GM19043 (cell line): ENCODE measurements at regions not wholly inside any gene's neighbourhood (a gene's known extent, or its start where the extent isn't known, plus 50 kb on each side); places are given as distances from the start of the nearest gene placed in this dataset.

Source experiments
- ATAC-seq: cut with Tn5 transposase; IDR thresholded peaks from one replicate; pipeline ENCODE4 v1.9.1; 2021; ENCODE audit warnings: low read depth; ENCODE audit not compliant: unreplicated experiment

DNA sequence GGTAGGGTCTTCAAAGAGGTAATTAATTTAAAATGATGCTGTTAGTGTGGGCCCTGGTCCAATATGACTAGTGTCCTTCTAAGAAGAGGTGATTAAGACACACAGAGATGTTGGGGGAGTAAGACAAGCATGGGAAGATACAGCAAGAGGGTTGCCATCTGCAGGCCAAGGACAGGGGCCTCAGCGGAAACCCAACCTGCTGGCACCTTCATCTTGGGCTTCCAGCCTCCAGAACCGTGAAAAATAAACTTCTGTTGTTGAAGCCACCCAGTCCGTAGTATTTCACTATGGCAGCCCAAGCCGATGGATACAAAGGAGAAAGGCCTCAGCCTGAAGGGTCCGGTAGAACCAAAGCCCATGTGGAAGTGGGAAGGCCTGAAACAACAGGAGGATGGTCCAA, 161.7 kb upstream of the UBE2E1 start:
- no peak for ATAC-seq

DNA sequence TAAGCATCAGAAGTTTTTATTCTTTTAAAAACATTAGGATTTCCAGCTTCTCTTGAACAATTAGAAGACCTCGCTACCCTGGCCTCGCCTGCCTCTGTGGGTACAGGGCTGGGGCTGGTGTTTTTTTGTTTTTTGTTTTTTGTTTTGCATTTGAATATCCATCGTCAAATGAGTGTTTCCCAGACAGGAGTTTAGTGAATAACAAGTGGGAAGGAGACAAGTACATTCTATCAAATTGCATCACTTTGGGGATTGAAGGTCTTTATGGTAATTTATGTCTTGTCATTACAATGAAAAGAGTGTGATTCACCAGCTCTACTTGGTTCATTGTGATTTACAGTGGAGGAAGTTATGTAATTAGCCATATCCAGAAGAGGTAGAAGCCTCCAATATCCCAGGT, 161.1 kb upstream of the UBE2E1 start:
- no peak for ATAC-seq

DNA sequence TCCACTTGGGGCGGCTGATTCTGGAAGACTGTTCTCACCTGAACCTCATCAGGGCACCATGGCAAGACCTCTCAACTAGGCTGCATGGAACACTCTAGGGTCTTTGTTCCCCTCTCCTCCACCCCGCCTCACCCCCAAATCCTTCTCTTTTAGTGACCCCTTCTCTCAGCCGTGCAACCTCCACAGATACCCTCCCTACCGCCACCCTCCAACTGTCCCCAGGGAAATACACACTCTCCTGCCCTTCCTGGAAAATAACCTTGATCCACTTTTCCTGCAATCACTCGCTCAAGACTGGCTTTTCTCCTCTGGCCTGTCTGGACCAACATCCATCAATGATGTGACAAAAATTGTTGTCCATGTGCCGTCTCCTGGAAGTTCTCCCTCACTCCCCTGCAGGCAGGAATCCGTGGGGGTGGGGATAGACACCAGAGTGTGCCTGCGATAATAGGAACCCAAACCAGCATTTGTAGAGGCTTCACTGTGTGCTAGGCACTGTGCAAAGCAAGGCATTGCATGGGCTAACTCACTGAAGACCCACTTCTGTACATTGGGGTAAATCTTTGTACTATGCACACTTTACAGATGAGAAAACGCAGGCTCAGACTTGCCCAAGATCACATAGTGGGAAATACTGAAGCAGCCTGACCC, 160.1 kb upstream of the UBE2E1 start:
- no peak for ATAC-seq

DNA sequence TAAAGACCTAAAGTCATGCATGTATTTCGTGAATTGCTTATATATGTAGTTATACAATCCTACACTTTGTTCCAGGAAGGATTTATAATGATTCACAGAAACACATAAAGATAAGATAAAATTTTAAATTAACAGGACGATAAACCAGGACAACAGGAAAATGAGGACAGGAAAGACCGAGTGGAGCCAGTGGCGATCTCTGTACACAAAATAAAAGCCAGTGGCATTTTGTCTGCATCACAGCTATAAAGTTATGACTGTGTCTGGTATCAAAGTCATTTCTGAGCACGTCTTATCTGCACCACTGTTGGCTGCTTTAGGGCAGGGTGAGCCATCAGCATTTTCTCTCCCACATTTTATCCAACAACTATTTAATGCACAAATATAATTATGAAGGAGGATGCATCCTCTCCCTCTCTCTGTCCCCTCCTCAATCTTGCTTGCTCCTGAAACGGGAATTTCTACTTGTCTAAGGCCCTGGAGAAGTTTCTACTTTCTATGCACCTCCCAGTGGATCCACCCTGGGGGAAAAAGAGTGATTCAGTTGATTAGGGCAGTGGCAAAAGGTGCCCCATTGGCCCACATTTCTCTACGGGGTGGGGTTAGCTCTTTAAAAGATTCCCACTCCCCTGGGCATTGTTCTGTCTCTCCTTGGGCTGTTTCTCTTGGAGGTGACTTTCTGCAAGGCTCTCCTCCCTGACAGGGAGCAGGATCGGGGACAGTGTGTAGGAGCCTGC, 159.4 kb upstream of the UBE2E1 start:
- no peak for ATAC-seq

DNA sequence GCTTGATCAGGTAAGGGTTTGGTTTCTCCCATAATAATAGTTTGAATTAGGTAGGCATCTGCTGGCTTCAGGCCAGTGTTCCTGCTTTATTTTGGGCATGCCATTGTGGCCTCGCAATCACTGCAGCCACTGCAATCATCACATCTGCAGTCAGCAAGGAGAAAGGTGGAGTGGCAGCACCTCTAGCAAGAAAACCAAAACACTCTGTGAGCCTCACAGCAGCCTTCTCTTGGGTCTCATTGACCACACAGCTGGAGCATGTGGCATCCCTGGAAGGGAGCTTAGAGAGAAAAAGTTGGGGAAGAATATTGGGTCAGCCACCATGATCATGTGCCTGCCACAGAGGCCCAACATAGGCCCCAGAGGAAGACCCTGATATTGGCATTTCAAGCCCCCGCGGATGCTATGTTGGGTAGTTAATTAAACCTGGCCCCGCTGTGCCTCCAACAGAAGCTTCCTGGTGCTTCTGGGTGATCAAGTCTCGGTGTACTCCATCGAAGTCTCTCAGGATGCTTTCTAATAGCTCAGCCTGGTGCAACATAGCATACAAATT, 158.0 kb upstream of the UBE2E1 start:
- ATAC-seq, result no peak

DNA sequence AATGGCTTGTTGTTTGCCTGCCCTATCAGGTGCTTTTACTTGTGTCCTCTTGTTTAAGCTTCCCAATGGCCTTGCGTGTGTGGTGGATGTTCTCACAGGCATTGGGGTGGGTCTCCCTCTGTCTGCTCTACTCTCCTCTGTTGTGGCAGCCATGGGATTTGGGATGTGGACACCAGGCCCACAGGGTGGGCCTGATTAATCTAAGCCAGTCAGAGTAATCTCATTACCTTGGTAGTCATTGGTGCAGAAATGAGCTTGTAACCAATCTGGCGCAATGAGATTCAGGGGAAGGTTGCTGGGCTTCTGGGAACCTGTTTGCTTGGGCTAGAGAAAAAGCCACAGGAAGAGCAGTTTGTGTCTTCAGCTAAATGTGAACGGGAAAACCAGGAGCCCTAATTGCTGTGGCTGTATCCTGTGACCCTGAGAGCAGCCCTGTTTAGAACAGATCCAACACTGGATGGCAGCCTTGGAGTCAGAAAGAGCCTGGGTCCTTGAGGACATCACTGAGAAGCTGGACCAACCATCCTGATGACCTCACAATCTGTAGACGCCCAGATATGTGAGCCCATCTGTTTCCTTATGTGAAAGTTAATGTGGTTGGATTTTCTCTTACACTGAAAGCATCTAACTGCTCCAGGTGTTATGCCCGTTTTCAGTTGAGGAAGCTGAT, 157.3 kb upstream of the UBE2E1 start:
- ATAC-seq, result no peak

DNA sequence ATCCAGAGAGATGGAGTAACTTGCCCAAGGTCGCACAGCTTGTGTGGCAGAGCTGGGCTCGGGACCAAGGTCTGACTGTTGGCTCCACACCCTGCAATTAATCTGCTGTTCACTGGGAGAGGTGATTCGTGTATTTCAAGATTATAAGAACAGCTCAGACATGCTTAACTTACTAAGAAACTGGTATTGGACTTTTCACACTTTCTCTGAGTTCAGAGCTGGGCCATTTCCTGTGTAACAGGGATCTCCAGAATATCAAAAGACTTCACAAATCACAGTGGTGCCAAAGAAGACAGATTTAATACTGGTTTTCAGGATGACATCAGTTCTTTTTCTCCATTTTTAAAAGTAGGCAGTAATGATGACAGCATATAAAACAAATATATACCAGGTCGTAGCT, 156.8 kb upstream of the UBE2E1 start:
- no peak for ATAC-seq

DNA sequence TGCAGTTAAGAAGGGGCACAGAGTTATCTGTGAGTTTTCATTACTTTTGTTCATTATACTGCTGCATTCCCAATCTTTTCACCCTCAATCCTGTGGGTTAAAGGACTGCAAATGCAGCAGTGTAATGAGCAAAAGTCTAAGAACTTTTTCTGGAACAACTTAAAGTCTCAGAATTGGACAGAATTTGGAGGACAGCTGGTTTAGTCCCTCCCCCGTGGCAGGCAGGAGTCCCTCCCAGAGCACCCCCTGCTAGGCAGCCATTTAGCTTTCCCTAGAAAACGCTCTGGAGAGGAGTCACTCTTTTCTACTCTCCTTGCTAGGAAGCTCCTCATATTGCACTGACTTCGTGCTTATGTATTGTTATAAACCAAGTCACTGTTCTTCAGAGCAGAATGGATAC, 156.3 kb upstream of the UBE2E1 start:
- ATAC-seq, result no peak

DNA sequence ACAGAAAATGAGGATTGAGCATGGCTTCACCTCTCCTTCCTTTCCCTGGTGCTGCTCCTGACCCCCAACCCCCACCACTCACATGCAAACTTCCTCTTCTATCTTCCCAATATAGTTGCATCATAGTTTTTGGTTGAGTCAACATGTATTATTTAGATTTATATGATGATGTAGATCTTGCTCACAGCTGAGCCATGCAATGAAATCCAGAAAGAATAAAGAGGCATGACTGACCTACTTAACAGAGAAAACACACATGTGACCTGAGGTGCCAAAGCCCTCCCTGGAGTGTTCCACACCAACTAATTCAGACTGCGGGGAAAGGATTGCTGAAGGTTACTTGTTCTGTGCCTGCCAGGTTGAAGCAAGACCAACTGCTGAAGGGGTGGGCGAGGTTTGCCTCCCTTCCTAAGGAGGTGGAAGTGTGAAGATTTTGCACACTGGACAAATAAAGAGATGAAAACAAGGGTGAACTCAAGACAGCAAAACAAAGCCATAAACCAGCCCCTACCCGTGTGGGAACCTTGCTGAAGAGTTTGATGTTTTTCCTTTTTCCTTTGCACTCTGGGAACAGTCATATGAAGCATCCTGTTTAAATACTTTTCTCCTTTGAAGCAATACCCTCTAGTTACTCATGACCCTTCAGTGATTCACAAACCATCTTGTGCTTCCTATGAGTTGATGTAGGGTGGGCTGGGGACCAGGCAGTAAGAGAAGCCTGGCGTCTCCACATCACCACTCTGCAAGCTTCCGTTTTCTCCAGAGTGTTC, 155.2 kb upstream of the UBE2E1 start:
- no peak for ATAC-seq

DNA sequence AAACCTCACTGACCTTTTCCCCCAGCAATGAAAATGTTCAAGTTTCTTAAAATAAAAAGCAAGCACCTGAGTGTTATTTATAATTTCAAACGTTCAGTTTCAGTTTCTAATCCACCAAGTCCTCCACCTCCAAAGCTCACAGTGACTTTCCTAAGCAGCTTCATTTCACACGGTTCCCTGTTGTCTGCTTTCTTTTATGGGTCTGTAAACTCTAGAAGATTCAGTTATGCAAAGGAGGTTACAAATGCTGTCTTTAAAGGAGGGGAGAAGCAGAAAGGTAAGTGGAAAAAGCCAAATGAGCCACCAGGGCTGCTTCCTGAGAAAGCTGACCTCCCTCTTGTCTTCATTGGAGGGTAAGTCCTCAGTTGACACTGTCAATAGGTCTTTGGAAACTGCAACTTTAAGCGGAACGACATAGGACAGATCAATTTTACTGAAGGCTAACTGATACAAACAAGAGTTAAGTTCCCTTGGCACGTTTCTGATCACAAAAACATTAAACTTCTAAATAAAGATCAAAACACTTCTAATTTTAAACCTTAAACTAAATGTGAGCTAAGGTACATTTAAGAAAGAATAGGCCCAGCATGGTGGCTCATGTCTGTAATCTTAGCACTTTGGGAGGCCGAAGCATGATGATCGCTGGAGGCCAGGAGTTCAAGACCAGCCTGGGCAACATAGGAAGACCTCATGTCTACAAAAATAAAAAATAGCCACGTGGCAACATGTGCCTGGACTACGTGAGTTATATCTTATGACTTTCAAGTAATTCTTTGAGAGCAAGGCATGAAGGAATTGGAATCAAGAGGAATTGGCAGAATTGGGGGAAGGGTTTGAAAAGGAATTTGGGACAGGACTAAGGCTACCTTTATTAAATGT, 151.9 kb upstream of the UBE2E1 start:
- peak; percentile 90 for ATAC-seq

DNA sequence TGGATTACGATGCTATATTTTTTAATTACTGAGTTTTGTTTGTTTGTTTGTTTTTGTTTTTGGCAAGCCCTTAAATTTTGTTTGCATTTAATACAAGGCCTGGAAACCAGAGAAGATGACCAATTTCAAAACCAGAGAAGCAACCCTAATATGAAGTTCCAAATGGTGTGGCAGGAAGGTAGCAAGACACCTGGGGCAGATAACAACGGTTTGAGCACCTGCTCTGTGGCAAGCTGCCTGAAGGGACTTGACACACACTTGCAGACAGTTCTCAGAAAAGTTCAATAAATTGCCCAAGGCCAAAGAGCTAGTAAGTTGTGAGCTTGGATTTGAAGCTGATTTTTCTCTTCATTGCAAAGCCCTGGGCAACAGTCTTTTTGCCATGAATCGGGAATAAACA, 151.2 kb upstream of the UBE2E1 start:
- ATAC-seq, result no peak

DNA sequence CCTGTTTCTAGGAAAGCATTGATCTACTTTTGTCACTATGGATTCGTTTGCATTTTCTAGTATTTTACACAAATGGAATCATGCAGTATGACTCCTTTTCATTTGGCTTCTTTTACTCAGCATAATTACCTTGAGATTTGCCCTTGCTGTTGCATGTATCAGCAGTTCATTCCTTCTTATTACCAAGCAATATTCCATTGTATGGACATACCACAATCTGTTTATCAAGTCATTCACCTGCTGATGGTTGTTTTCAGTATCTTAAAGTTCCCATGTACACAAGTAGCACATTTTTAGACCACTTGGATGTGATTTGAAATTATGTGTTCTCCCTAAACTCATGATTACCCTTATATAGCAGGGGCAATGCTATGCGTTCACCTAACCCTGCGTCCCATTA, 150.0 kb upstream of the UBE2E1 start:
- ATAC-seq, result no peak

DNA sequence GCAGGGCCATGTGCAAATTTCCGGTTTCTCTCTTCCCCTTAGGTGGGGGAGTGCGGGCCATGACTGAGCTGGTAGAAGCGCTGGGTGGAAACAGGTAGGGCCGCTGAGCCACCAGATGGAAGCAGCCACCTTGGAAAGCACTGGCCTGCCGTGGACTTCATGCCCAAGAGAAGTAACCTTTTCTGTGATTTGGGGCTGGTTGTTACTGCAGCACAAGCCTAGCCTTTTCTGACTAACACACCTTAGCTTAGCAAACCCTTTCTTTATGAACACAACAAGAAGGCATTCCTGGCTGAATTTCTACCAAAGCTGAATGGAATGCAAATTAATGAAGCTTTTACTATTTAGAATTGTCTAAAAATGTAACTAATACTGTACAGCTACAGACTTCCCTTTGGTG, 149.6 kb upstream of the UBE2E1 start:
- ATAC-seq, result no peak

DNA sequence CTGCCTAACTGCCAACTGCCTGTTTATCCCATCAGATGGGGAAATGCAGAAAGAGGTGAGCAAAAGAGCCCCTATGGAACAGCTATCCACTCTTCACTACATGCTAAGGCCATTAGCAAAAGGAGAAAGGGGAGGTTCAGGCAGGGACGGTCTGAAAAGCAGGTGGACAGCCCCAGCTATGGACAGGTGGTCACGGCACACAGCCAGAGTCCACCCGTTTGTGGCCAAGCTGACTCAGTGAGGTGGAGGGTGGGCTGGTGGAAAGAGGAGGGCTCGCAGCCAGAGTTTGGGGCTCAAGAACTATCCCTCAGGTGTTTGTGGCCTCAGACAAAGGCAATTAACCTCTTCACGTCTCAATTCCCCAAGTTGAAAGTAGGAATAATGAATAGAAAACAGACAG, 148.9 kb upstream of the UBE2E1 start:
- ATAC-seq, result no peak

DNA sequence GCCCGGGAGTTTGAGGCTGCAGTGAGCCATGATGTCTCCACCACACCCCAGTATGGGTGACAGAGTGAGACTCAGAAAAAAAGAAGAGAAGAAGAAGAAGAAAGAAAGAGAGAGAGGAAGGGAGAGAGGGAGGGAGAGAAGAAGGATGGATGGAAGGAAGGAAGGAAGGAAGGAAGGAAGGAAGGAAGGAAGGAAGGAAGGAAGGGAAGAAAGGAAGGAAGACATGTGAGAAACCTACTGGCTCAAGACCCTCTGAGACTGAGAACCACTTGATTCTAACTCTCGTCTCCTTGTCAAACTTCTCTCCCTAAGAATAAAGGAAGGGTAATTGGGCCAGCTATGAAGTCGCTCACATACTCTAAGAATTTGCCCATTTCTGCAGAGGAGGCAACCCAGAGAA, 148.1 kb upstream of the UBE2E1 start:
- no peak for ATAC-seq

DNA sequence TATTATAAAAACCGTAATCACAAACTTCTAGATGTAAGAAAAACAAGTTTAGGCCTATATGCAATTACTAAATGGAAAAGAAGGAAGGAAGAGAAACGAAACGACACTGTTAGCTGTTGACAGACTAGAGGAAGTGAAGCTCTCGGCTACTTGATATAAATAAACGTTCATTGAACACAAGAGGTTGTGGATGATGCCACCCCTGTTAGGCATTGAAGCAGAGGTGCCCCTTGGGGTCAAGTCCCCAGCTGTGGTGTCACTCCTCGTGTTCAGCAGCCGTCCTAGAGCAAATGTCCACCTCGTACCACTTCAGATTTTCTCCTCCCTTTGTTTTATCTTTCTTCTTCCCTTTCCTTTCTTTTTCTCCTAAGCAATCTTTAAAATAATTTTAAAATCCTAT, 146.5 kb upstream of the UBE2E1 start:
- peak; percentile 58 for ATAC-seq

DNA sequence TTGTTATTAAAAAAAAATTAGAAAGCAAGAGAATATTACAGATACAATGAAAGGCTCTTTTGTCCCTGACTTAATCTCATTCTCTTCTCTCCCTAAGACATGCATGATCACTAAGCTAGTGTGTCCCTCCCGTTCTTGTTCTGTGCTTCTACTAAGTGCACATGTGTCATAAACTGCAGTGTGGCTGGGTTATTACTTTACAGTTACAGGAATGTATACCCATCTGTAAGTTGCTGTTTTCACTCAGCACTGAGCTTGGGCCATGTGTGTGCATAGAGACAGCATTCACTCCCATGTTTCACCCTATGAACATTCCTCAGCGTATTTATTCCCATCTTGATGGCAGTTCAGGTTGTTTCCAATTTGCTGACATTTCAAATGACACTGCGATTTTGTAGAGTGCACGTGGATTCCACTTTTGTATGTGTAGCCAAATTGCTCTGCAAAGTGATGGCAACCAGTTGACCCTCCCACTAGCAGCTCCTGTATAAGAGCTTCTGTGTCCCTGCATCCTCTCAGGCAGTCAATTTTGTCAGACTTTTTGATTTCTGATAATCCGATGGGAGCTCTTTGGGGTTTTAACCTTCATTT, 145.8 kb upstream of the UBE2E1 start:
- ATAC-seq, result no peak

DNA sequence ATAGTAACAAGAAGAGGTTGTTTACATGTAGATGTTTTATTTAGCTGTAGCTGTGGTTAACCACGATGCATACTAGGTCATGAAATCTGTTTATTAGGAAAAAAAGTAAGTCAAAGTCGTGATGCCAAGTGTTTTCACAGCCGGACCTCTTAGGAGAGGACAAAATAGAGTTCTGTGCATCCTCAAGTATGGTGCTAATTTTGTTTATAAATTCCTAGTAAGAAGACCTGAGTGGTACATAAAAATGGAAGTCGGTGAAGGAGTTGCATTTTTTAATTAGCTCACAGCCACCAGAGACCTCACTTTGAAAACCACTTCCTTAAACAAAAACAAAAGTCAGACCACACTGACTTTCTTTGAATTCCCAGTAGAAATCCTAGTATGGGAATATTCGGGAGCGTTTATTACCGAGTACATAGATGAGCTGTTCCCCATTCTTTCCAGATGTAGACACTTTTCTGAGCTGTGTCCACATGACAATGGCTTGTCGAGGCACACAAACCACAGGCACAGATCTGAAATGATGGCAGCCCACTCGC, 143.6 kb upstream of the UBE2E1 start:
- no peak for ATAC-seq

DNA sequence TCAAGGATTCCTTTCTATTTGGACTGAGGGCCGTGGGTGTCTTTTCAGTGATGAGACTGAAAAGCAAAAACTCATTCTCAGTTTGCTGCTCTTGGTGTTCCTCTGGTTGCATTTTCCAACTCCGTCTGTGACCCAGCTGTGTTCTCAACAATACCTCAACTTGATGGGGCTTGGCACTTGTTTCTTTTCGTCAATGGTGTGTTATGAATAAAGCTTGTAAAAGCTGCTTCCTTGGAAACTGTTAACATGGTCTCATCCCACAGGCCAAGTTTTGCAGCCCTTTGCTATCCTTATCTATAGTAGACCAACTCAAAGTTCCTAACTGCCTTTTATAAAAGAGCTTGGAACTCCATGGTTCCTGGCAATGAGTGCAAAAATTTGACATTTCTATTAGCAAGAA, 142.5 kb upstream of the UBE2E1 start:
- ATAC-seq, result no peak
